NB4 (cell line): ENCODE measurements at regions not wholly inside any gene's neighbourhood (a gene's known extent, or its start where the extent isn't known, plus 50 kb on each side); places are given as distances from the start of the nearest gene placed in this dataset.

Experiments used
- DNase-seq: peaks from one replicate; pipeline ENCODE4 v3.0.0; 2010; ENCODE audit warnings: low read depth
- H3K4me3 ChIP-seq: one replicate; pipeline ENCODE4 v1.5.1; 2011; ENCODE audit warnings: mild to moderate bottlenecking, low read depth, low read length, moderate library complexity
- MYC ChIP-seq: IDR thresholded peaks from 2 replicates; pipeline ENCODE4 v1.6.1; 2011; ENCODE audit warnings: low read depth, low read length
- POLR2A ChIP-seq: IDR thresholded peaks from 2 replicates; pipeline ENCODE4 v1.6.1; 2011; ENCODE audit warnings: mild to moderate bottlenecking; ENCODE audit not compliant: insufficient read length; ENCODE audit errors: extremely low read depth
- TF ChIP-seq, protein P1 (sequence below): IDR thresholded peaks from one replicate; pipeline ENCODE4 v1.5.1; 2012; ENCODE audit warnings: low read depth, low read length
- TF ChIP-seq, protein P2 (sequence below): IDR thresholded peaks from 2 replicates; pipeline ENCODE4 v1.6.1; 2011; ENCODE audit warnings: low read depth, low read length

DNA sequence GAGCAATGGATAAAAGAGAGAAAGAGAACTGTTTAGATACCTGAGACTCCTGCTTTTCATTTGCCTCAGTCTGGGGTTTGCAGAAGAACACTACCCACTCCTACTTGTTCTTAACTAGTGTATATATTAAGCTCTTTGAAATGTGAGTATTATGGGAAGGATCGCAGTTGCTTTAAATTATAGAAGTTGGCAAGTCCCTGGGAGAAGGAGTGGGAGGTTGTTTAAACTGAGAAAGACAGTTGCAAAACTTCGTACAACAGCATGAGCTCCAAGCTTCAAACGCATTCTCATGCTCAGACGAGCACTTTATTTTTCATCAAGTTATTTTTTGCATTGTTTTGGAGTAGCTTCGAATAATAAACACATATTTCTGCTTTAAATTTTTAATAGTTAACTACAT, 88.1 kb upstream of the C1QTNF7 start:
- DNase-seq: no peak
- H3K4me3 ChIP-seq: no peak overlapping the region
- TF ChIP-seq MYC: no peak
- TF ChIP-seq, protein P1, sequence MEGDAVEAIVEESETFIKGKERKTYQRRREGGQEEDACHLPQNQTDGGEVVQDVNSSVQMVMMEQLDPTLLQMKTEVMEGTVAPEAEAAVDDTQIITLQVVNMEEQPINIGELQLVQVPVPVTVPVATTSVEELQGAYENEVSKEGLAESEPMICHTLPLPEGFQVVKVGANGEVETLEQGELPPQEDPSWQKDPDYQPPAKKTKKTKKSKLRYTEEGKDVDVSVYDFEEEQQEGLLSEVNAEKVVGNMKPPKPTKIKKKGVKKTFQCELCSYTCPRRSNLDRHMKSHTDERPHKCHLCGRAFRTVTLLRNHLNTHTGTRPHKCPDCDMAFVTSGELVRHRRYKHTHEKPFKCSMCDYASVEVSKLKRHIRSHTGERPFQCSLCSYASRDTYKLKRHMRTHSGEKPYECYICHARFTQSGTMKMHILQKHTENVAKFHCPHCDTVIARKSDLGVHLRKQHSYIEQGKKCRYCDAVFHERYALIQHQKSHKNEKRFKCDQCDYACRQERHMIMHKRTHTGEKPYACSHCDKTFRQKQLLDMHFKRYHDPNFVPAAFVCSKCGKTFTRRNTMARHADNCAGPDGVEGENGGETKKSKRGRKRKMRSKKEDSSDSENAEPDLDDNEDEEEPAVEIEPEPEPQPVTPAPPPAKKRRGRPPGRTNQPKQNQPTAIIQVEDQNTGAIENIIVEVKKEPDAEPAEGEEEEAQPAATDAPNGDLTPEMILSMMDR: no peak
- TF ChIP-seq, protein P2, sequence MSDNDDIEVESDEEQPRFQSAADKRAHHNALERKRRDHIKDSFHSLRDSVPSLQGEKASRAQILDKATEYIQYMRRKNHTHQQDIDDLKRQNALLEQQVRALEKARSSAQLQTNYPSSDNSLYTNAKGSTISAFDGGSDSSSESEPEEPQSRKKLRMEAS: no peak
- TF ChIP-seq POLR2A: no peak

DNA sequence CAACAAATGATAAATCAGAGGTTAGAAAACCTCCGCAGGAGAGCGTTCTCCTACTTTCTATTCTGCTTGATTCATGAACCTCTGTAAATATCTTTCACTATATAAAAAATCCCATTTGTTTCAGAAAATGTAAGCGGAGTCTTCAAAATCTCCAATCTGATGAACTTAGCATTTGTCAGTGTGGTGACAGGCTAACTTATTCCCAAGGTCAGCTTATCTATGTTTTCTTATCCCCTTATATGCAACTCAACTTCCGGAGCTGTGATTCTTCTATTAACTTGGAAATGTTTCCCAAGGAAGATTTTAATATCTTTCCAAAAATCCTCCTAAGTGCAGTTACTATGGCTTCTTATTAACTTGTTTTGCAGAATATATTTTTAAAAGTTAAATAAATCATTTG, 87.5 kb upstream of the C1QTNF7 start:
- DNase-seq: no peak
- TF ChIP-seq POLR2A: no peak
- TF ChIP-seq, protein P1: no peak
- TF ChIP-seq, protein P2: no peak
- no peak for TF ChIP-seq MYC
- H3K4me3 ChIP-seq: no peak overlapping the region

DNA sequence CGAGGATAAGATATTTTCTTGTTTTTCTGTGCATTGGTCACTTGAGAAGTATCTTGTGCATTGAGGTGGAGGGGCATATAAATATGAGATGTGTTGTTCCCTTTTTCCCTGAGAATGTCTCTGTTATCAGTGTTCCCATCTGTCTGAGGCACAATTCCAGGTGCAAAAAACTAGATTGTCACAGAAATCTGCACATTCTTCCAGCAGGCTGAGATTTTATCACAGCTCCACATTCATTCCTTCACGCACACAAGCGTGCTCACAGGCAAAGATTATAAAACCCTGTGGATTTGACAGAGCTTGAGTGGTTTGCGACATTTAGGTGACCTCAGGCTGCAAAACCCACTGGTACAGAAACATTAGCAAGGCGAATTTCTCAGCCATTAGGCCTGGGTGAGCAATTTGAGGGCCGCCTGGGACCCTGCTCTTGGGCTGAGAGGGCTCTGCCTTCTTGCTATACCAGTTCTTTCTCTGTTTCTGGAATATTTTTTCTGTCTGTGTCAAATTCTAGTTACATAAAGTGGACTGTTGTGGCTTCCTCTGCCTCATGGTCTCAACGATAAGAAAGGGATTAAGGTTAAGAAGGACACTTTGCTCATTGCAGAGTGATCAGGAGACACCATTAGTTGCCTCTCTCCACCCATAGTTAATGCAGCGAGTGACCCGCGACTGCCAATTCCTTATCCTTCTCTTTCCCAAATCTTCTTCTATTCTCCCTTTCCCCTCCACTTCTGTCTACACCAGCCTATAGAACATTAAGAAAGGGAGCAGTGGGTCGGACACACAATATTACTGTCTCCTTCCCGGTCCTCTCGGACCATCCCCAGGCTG, 86.7 kb upstream of the C1QTNF7 start:
- TF ChIP-seq, protein P2: no peak
- TF ChIP-seq MYC (no peak), POLR2A (no peak)
- TF ChIP-seq, protein P1: no peak
- no peak overlapping the region for H3K4me3 ChIP-seq
- no peak for DNase-seq

DNA sequence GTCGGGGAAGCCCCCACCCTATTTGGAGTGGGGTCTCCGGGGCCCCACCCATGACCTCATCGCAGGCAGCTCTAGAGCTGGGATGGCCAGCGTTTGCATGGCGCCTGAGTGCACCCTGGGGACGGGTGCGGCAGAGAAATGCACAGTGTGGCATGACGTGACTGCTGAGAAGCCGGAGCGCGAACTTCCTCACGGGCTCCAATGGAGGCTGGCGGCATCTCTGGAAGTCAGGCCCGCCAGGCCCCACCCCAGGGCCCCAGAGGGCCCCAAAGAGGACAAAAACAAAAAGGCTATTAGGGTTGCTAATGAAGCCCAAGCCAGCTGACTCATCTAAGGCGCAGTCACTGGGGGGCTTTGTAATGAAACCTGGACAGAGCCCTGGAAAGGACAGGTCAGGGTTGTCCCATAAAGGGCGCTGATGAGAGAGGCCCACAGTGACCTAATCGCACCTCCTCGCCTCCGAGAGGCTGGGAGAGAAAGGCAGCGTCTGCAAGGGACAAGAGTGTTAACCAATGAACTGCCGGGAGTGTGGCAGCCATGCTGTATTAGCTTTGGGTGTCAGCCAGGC, 86.0 kb upstream of the C1QTNF7 start:
- TF ChIP-seq POLR2A (no peak), MYC (no peak)
- TF ChIP-seq, protein P1: no peak
- TF ChIP-seq, protein P2: no peak
- H3K4me3 ChIP-seq: no peak overlapping the region
- DNase-seq: no peak

DNA sequence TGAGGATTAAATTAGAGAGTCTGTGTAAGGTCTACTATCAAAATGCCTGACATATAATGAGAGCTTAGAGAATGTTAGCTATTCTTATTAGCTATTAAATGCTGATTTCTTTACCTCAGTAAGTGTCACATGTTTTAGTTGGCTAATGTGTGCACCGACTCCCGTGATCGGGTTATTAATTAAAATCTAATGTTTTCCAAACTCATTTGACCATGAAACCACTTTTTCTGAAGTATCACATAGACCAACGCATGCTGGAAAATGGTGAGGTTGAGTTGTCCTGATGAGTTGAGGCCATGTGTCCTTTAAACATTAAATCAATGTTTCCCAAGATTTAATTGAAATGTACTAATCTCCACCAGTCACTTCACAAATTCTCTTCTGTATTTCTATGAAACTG, 84.8 kb upstream of the C1QTNF7 start:
- H3K4me3 ChIP-seq: no peak overlapping the region
- TF ChIP-seq, protein P2: no peak
- TF ChIP-seq, protein P1: no peak
- TF ChIP-seq POLR2A (no peak), MYC (no peak)
- no peak for DNase-seq
